SJSA1 (cell line): ENCODE measurements at regions not wholly inside any gene's neighbourhood (a gene's known extent, or its start where the extent isn't known, plus 50 kb on each side); places are given as distances from the start of the nearest gene placed in this dataset.

ENCODE experiments used
- DNase-seq, 2 experiments: peaks; one replicate each; pipeline ENCODE4 v3.0.0-alpha.2; 2015 to 2020; ENCODE audit warnings: low spot score in 2 of 2, low read depth in 1 of 2
- H3K27ac ChIP-seq: fragments of 250-450 bp; sonication (Bioruptor Pico); 2 replicates; pipeline ENCODE4 v1.5.1; 2020; ENCODE audit warnings: mild to moderate bottlenecking, moderate library complexity
- H3K27me3 ChIP-seq: fragments of 250-450 bp; sonication (Bioruptor Pico); replicated peaks from 2 replicates; pipeline ENCODE4 v1.5.1; 2020; ENCODE audit warnings: mild to moderate bottlenecking, moderate library complexity
- H3K36me3 ChIP-seq: fragments of 250-450 bp; sonication (Bioruptor Pico); 2 replicates; pipeline ENCODE4 v1.5.1; 2020; ENCODE audit warnings: mild to moderate bottlenecking
- H3K4me1 ChIP-seq: fragments of 250-450 bp; sonication (Bioruptor Pico); replicated peaks from 2 replicates; pipeline ENCODE4 v1.6.1; 2021; ENCODE audit warnings: mild to moderate bottlenecking
- H3K4me3 ChIP-seq: fragments of 250-450 bp; sonication (Bioruptor Pico); 2 replicates; pipeline ENCODE4 v1.5.1; 2020; ENCODE audit warnings: mild to moderate bottlenecking
- H3K9me3 ChIP-seq: fragments of 250-450 bp; sonication (Bioruptor Pico); replicated peaks from 2 replicates; pipeline ENCODE4 v1.5.1; 2020; ENCODE audit warnings: mild to moderate bottlenecking

DNA sequence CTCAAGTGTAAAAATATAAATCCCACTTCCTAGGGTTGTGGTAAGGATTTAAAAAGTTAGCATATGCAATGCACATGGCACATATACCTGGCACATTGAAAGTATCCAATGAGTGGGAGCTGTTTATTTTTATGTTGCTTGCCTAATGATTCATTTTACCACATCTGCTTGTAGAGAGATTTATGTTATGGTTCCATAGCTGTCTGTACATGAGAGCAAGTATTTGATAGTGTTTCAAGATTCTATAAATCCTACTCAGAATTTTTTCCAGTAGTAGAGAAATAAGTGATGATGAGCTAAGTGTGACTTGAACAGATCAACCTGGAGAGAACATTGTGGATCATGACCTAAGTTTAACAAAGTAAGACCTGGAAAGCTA lies 125.3 kb upstream of the SPTLC3 start:
- H3K4me1 ChIP-seq, result no peaks in the 10 kb centered on the region
- H3K36me3 ChIP-seq, result no peaks in the 10 kb centered on the region
- no peaks in the 10 kb centered on the region for H3K9me3 ChIP-seq
- H3K27ac ChIP-seq, result no peak overlapping the region
- H3K27me3 ChIP-seq, result no peaks in the 10 kb centered on the region
- no peak overlapping the region for H3K4me3 ChIP-seq
- DNase-seq, result no peak

GRCh38 chr20:12886618-12887363 lies 122.0 kb upstream of the SPTLC3 start:
- Histone ChIP-seq H3K36me3 (no peaks in the 10 kb centered on the region), H3K9me3 (no peaks in the 10 kb centered on the region), H3K4me1 (no peaks in the 10 kb centered on the region), H3K27me3 (no peaks in the 10 kb centered on the region), H3K4me3 (no peak overlapping the region), H3K27ac (no peak overlapping the region)
- DNase-seq, result no peak

DNA sequence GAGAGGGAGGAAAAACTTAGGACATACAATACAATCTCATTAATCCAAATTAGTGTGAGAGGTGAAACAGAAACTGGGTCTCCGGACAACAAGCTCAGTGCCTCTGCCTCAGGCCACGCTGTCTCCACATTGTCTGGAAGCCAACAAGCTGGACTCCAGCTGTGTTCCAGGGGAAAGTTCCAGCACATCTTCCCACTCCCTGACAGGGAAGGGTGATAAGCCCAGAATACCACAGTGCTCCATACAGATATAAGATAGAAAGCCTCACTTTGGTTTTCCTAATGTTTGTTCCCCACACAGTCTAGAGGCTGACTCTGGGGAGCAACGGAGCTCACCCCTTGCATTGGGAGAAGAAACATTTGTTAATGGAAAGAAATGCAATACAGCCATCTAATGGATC lies 117.1 kb upstream of the SPTLC3 start:
- Histone ChIP-seq H3K36me3 (no peaks in the 10 kb centered on the region), H3K27me3 (no peaks in the 10 kb centered on the region), H3K27ac (no peak overlapping the region), H3K4me3 (no peak overlapping the region), H3K9me3 (no peaks in the 10 kb centered on the region), H3K4me1 (no peaks in the 10 kb centered on the region)
- no peak for DNase-seq

GRCh38 chr20:12893019-12893418 lies 115.8 kb upstream of the SPTLC3 start:
- no peak for DNase-seq
- Histone ChIP-seq H3K4me1 (no peaks in the 10 kb centered on the region), H3K4me3 (no peak overlapping the region), H3K36me3 (no peaks in the 10 kb centered on the region), H3K9me3 (no peaks in the 10 kb centered on the region), H3K27me3 (no peaks in the 10 kb centered on the region), H3K27ac (no peak overlapping the region)

DNA sequence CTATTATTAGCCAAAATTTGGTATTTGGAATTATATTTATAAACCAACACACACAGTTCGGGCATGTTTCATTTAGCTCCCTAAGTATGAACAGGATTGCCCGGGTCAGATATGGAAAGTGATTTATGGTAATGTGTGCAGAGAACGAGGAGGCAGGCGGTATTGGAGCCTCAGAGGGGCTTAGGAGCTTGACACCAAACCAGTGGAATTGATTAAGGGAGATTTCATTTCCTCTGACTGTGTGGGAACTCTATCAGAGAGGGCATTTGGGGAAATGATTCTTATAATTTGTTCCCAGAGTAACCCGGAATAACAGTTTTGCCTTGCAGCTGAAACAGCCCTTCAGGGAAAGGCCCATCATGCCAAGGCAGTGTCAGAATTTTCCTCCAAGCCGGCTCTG lies 115.1 kb upstream of the SPTLC3 start:
- no peak for DNase-seq
- H3K27ac ChIP-seq, result no peak overlapping the region
- H3K4me1 ChIP-seq, result no peaks in the 10 kb centered on the region
- H3K9me3 ChIP-seq, result no peaks in the 10 kb centered on the region
- H3K27me3 ChIP-seq, result no peaks in the 10 kb centered on the region
- H3K4me3 ChIP-seq, result no peak overlapping the region
- H3K36me3 ChIP-seq, result no peaks in the 10 kb centered on the region

DNA sequence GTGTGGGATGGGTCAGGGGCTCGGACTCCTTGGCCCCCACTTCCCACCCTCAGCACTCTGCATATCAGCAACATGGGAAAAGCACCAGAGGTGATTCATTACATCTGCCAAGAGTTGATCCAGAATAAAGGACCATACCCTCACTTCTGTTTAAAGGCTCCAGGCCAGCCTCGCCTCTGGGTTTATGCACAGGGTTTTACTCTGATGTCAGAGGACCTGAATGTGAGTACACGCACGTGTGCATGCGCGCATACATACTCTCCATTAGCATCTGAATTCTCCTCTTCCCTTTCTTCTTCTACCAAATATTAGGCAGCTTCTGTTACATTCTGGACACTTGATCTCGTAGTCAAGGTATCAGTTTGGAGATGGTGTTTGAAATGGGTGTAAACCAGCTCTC lies 114.7 kb upstream of the SPTLC3 start:
- no peaks in the 10 kb centered on the region for H3K36me3 ChIP-seq
- H3K27ac ChIP-seq, result no peak overlapping the region
- no peaks in the 10 kb centered on the region for H3K9me3 ChIP-seq
- no peaks in the 10 kb centered on the region for H3K27me3 ChIP-seq
- H3K4me1 ChIP-seq, result no peaks in the 10 kb centered on the region
- no peak overlapping the region for H3K4me3 ChIP-seq
- DNase-seq, result no peak

DNA sequence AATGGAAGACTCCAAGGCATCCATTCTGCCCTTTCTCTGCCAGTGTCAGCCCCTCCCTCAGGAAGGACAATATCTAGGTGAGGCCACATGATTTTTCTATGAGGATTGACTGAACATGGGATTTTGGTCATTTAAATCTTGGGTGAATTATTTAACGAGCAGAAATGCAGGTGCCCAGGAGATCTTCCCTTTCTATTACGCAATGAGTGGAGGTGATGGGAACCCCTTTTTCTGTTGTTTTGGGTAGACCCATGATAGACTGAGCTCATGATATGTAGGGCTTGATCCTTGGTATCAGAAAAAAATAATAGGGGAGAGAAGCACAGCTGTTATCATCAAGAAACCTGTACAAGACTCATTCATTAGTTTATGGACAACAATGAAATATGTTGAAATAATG lies 112.6 kb upstream of the SPTLC3 start:
- DNase-seq, result no peak
- Histone ChIP-seq H3K36me3 (no peaks in the 10 kb centered on the region), H3K9me3 (no peaks in the 10 kb centered on the region), H3K4me3 (no peak overlapping the region), H3K27ac (no peak overlapping the region), H3K27me3 (no peaks in the 10 kb centered on the region), H3K4me1 (no peaks in the 10 kb centered on the region)

GRCh38 chr20:12902992-12903391 lies 105.8 kb upstream of the SPTLC3 start:
- Histone ChIP-seq H3K27ac (no peak overlapping the region), H3K36me3 (no peaks in the 10 kb centered on the region), H3K4me3 (no peak overlapping the region), H3K9me3 (no peaks in the 10 kb centered on the region), H3K4me1 (no peaks in the 10 kb centered on the region), H3K27me3 (no peaks in the 10 kb centered on the region)
- DNase-seq, result no peak

- H3K4me3 ChIP-seq, result no peak overlapping the region
- no peak overlapping the region for H3K27ac ChIP-seq
- H3K4me1 ChIP-seq, result no peaks in the 10 kb centered on the region
- no peaks in the 10 kb centered on the region for H3K36me3 ChIP-seq
- H3K9me3 ChIP-seq, result no peaks in the 10 kb centered on the region
- no peak for DNase-seq
- no peaks in the 10 kb centered on the region; the same call in 1 of the 2 replicates for H3K27me3 ChIP-seq
Measured at GRCh38 chr20:12906361-12906760, 102.4 kb upstream of the SPTLC3 start.

- H3K27ac ChIP-seq, result no peak overlapping the region
- no peaks in the 10 kb centered on the region for H3K9me3 ChIP-seq
- no peaks in the 10 kb centered on the region for H3K4me1 ChIP-seq
- H3K27me3 ChIP-seq, result no peaks in the 10 kb centered on the region; the same call in 1 of the 2 replicates
- no peak overlapping the region for H3K4me3 ChIP-seq
- DNase-seq, result no peak
- no peaks in the 10 kb centered on the region for H3K36me3 ChIP-seq
Measured at GRCh38 chr20:12911372-12911771, 97.4 kb upstream of the SPTLC3 start.

- H3K27ac ChIP-seq, result no peak overlapping the region
- H3K27me3 ChIP-seq, result no peaks in the 10 kb centered on the region; the same call in 1 of the 2 replicates
- H3K36me3 ChIP-seq, result no peaks in the 10 kb centered on the region
Measured at GRCh38 chr20:12913781-12914443, 94.9 kb upstream of the SPTLC3 start.

GRCh38 chr20:12914804-12915203 lies 94.0 kb upstream of the SPTLC3 start:
- Histone ChIP-seq H3K27me3 (no peaks in the 10 kb centered on the region; the same call in 1 of the 2 replicates), H3K27ac (no peak overlapping the region), H3K9me3 (no peaks in the 10 kb centered on the region), H3K4me3 (no peak overlapping the region), H3K36me3 (no peaks in the 10 kb centered on the region), H3K4me1 (no peaks in the 10 kb centered on the region)
- no peak for DNase-seq

More at GRCh38 chr20:12913781-12914443, 94.9 kb upstream of the SPTLC3 start:
- Histone ChIP-seq H3K9me3 (no peaks in the 10 kb centered on the region), H3K4me1 (no peaks in the 10 kb centered on the region), H3K4me3 (no peak overlapping the region)
- DNase-seq, result no peak

DNA sequence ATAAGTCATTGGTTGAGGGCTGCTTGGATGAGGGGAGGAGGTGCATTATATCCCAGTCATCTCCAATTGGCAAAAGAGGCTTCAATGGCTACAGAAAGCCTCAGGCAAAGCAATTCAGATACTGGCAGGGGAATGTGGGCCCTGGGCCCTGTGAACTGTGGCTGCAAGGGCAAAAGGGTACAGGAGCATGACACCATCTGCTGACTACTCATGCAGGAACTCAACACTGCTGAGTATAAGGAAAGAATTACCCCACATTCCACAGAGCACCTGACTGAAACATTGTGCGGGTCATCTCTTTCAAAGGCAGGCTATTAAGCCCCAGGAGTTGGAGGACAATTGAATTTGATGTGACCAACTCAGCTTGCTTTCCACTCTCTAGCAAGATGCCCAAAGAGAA lies 92.1 kb upstream of the SPTLC3 start:
- H3K4me1 ChIP-seq, result no peaks in the 10 kb centered on the region
- no peaks in the 10 kb centered on the region for H3K9me3 ChIP-seq
- H3K4me3 ChIP-seq, result no peak overlapping the region
- no peak overlapping the region for H3K27ac ChIP-seq
- DNase-seq, result no peak
- H3K27me3 ChIP-seq, result peaks cover 4% of the 10 kb centered on the region; the same call in 1 of the 2 replicates
- no peaks in the 10 kb centered on the region for H3K36me3 ChIP-seq

DNA sequence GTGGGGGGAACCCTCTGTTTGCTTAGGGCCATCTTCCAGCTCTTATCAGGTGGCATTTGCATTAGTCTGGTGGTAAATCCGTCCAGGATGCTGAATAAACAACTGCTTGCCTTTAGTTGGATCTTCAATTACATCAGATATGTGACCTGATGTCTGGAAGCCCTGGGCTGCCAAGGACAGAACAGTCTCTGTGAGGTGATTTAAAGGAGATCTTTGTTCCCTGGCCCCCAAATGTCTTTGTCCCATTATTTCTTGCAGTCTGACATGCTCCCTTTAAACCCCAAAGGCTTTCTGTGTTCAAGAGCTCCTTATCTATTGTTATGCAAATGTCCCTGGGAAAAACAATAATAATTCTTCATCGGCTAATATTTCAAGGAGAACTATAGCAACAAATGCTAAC lies 84.6 kb upstream of the SPTLC3 start:
- no peak overlapping the region for H3K4me3 ChIP-seq
- no peaks in the 10 kb centered on the region for H3K36me3 ChIP-seq
- H3K27me3 ChIP-seq, result peaks cover 4% of the 10 kb centered on the region; the same call in 1 of the 2 replicates
- H3K27ac ChIP-seq, result no peak overlapping the region
- H3K9me3 ChIP-seq, result no peaks in the 10 kb centered on the region
- peaks cover 22% of the 10 kb centered on the region for H3K4me1 ChIP-seq
- no peak for DNase-seq
